ENCODE measurements at regions not wholly inside any gene's neighbourhood (a gene's known extent, or its start where the extent isn't known, plus 50 kb on each side); places are given as distances from the start of the nearest gene placed in this dataset.

- TF ChIP-seq, protein P1, sequence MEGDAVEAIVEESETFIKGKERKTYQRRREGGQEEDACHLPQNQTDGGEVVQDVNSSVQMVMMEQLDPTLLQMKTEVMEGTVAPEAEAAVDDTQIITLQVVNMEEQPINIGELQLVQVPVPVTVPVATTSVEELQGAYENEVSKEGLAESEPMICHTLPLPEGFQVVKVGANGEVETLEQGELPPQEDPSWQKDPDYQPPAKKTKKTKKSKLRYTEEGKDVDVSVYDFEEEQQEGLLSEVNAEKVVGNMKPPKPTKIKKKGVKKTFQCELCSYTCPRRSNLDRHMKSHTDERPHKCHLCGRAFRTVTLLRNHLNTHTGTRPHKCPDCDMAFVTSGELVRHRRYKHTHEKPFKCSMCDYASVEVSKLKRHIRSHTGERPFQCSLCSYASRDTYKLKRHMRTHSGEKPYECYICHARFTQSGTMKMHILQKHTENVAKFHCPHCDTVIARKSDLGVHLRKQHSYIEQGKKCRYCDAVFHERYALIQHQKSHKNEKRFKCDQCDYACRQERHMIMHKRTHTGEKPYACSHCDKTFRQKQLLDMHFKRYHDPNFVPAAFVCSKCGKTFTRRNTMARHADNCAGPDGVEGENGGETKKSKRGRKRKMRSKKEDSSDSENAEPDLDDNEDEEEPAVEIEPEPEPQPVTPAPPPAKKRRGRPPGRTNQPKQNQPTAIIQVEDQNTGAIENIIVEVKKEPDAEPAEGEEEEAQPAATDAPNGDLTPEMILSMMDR (IDR thresholded peaks at IDR 0.05) = no peak
- no peak for TF ChIP-seq NRF1 (IDR thresholded peaks at IDR 0.05; ENCODE audit: low read depth, low read length)
- TF ChIP-seq RXRA (IDR thresholded peaks at IDR 0.05; ENCODE audit: borderline replicate concordance, low read depth) = no peak
- TF ChIP-seq, protein P2, sequence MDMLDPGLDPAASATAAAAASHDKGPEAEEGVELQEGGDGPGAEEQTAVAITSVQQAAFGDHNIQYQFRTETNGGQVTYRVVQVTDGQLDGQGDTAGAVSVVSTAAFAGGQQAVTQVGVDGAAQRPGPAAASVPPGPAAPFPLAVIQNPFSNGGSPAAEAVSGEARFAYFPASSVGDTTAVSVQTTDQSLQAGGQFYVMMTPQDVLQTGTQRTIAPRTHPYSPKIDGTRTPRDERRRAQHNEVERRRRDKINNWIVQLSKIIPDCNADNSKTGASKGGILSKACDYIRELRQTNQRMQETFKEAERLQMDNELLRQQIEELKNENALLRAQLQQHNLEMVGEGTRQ (IDR thresholded peaks at IDR 0.05; ENCODE audit: borderline replicate concordance, low read depth, low read length) = no peak
These were observed 370.5 kb upstream of the ZNF507 start for GRCh38 chr19:31974941-31975340.

All from SK-N-SH (cell line).